Lung microvascular endothelial cell (primary cell): ENCODE measurements at regions not wholly inside any gene's neighbourhood (a gene's known extent, or its start where the extent isn't known, plus 50 kb on each side); places are given as distances from the start of the nearest gene placed in this dataset.

ENCODE experiments used
- DNase-seq, 2 donors: peaks; one replicate each; pipeline versions ENCODE4 v3.0.0 to v3.0.0-alpha.2; 2010; ENCODE audit warnings: low read depth in 2 of 2

DNA sequence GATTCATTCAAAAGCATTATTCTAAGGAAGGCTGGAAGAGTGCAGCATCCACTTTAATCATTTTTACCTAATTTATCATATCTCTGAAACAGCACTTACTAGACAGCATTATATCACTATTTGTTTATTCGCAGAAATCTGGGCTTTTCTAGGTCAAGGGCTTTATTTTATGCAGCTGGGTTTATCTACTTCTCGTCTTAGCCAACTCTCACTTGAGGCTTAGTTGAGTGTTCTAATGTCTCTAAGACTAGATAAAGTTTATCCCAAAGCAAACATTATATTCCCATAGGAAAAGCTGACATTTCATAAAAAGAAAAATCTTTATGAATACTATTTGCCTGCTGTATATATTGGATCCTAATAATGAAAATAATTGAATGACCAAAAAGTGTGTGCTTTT, 720.8 kb upstream of the FLRT2 start:
- no peak for DNase-seq

DNA sequence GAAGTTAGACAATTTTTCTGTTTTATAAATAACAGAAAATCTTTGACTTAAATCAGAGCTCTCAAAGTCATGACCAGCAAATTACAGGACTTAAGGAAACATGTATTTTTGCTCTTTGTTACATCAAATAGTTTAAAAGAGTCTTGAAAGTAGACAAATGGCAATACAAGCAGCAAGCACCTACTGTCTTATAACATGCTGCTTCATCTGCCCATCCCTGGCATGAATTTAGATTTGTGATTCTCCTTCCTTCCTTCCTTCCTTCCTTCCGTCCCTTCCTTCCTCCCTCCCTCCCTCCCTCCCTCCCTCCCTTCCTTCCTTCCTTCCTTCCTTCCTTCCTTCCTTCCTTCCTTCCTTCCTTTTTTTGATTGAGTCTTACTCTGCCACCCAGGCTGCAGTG, 715.6 kb upstream of the FLRT2 start:
- no peak for DNase-seq

DNA sequence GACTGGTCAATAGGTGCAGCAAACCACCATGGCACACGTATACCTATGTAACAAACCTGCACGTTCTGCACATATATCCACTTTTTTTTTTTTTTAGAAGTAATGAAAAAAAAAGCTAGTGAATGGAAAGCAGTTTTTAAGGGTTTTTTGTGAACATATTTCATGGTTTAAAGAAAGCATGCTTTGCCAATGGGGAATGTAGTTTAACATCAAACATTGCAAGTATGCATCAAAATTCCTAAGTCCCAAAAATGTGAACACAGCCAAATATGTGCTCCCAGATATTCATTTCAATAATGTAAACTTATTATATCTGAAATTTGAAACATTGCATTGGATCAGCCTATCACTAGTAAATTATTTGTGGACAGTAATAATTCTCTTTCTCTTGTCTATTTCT, 710.4 kb upstream of the FLRT2 start:
- no peak for DNase-seq

DNA sequence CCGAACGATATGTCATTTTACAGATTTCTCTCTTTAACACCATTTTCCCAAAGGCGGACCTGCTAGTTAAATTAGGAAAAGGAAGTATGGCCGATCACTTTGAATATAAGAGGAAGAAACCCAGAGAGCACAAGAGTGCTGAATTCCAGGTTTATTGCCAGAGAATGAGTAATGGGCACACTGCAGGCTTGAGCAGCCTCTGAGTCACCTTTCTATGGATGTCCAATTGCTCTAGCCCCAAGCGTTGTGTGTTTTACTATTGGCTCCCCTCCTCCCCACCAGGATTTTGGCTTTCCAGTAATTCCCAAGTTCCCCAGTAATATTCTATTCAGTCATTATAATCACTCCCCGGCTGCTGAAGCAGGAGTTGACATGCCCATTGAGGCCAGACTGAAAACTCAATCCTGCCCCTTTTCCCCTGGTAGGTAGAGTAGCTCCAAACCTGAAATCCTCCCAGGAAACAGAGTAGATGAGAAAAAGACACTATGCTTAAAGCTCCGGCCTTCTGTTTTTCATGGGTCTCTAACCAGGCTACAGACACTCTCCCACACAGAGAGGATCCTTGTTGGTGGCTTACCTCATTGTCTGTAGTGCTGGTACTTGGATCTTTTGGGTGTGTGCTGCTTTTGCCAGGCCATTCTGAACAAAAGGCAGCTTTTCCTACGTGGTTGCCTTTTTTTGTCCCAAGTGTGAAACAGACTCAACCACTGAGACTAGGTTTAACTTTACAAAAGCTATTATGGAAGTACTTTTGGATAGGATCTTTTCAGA, 704.3 kb upstream of the FLRT2 start:
- no peak for DNase-seq

DNA sequence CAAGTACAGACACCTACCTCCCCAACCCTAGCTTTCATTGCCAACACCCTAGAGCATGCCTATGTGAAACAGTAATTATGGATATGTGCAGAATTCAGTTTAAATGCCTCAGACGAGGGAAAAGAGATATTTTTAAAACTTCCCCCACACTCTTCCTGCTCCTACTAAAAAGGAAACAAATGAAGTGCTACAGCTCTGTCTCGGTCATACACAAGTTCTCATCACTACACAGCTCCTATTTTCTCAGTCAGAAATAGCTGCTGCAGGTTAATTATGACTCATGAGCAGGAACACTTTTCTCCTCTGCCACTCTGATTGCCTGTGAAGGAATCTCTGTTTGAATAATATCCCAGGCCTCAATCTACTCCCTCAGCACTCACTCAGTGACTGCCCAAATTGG, 703.6 kb upstream of the FLRT2 start:
- DNase-seq: no peak

DNA sequence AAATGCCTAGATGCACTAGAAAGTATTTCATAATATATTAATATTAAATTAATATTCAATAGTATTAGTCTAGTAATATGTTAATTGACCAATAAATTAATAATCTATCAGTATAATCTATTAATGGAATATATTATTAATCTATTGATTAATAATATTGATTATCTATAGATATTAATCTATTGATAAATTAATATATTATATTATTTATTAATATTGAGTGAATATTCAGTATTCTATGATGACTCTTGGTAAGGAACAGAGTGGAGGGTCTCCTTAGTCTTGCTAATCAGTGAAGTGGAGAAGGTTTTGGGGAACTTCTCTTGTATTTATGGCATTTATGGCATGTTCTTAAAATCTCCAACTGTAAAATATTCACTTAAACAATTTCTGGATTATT, 679.3 kb upstream of the FLRT2 start:
- DNase-seq: no peak

DNA sequence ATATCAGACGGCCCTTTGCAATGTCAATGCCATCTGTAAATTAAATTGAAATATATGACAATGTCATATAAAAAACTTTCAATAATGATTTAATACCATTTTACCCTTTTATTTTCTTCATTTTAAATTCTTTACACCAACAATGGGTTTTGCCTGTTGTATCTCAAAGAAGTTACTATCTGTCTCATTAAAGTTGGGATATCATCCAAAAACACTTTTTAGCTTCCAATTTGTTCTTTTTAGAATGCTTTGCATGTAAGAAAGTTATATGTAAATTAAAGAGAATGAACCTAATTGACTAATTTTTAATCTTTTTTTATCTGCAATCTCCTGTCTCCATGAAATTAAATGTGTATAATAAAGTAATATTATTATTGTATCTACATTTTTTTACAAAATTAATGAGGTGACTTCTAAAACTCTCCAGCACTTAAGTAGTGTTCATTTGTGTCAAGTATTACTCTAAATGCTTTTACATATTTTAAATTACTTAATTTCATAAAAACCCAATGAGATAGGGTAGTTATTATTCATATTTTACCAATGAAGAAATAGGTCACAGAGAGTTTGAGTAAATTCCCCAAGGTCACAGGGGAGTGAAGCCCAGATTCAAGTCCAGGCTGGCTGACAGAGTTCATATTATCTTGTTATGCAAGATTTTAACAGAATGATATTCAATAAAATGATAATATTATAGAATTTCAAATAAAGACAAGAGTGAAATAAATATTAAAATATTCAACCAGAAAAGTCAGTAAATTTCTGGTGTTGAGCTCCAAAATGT, 673.0 kb upstream of the FLRT2 start:
- no peak for DNase-seq

DNA sequence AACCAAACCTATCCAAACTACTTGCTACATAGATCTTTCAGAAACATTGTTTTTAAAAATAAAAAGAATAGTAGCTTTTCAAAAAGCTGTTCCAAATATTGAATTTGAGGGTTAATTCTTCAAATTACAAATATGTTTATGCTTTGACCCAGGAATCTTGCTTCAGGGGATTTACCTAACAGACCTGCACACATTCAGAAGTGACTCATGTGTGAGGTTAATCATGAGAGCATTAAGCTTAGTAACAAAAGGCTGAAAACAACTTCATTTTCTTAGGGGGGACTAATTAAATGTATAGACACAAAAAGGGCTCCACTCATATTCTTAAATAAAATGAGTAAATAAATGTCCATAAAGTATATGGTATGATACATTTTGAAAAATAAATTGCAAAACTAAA, 672.4 kb upstream of the FLRT2 start:
- DNase-seq: no peak

DNA sequence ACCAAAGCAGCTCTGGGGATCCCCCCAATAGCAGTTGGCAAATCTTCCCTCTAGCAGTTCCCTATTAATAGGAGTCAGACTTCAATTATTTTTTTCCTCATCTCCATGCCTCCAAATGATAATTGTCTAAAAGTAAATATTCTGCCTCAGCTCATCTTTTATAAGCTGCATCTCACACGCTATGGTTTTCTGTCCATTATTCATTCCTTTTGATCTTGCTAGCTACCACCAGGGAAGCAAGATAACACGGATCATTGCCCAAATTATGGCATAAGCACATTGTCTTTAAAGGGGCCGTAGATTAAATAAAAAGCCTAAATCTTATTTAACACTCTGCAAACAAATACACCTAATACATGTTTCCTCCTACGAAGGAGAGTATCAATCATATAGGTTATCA, 670.8 kb upstream of the FLRT2 start:
- no peak for DNase-seq

DNA sequence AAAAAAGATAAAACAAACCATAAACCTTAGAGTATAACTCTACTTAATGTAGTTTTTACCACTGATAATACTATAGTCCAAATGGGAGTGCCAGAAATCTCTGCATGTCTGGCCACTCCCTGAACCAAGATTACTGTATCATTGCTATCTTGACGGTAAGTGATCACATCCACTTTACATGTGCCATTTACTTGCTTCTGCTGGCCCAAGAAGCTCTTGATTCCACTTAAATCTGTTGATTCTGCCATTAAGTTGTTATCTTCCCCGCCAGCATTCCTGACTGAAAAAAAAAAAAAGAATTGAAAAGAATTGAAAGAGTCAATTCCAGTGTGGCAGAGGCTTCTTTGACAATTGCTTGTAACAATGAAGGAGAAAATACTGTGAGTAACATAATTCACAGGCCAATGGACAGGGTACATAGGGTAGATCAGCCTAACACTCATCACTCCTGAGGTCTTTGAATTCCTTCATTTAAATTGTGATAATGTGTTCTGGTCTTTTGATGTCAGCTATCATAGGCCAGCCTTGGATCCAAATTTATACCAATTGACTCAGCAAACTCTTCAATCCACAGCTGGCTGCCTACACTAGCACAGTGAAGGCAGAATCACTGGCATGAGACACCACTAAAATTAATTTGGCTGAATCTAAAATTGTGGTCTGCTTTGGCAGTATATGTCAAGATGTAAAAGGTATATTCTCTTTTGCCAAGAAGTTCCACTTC, 665.2 kb upstream of the FLRT2 start:
- DNase-seq: no peak

DNA sequence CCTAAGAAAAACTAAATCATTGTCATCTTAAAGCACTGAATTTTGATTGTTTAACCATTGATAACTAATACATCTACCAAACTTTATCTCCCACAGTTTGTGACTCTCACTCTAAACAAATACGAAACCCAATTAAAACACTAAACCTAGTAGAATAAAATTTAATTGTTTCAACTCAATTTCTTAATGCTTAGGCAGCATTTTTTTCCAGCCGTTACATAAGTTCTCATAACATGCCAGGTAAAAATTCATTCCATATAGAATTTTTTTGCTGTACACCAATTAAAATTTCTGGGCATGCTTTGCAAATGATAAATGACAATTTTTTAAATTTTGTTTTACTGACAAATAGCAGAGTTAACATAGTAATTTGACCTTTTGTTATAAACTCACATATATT, 658.2 kb upstream of the FLRT2 start:
- DNase-seq: no peak

DNA sequence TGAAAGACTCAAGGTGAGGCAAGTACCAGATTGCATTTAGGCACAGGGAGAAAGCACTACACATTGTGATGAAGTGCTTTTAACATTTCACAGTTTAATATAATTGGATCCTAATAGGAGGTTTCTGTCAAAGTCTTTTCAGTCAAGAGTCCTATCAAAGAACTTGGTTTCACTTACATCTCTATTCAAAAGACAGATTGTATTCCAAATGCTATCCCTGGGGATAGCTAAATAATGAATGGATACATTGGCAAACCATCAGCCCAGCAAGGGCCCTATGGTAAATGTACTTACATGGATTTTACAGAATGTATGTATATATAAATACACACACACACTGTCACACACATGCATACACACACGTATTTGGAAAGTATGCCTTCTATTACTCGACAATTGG, 655.5 kb upstream of the FLRT2 start:
- no peak for DNase-seq

DNA sequence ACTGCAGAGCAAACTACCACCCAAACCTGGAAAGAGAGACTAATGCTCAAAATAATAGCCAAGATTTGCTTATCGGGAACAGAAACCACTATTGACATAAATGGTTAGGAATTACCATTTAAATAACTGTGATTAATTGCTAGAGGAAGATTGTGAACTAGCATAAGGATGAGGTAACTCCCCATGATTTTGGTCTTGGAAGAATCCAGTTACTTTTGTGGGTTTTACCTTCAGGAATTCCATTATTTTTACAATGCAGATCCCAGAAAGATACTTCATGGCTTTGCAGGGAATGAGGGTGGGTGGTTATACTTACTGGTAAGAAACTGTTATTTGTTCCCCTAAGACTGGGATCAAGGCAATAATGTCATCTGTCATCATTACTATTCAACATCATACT, 652.9 kb upstream of the FLRT2 start:
- DNase-seq: no peak

DNA sequence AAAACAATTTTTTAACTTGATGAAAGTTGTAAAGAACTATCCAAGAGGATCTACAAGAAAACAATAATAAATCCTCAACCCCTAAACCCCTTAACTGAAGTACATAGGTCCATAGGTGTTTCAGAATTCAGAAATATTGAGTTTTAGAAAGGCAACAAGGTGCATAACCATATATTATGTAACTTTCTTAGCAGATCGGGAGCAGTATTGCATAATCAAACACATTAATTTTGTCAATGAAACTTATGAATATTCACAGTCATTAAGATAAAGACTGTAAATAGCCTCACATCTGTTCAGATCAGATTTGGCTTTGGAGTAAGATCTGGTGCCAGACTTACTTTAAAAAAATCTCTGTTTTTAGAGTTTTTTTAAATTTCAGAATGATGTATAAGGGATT, 647.1 kb upstream of the FLRT2 start:
- DNase-seq: no peak

DNA sequence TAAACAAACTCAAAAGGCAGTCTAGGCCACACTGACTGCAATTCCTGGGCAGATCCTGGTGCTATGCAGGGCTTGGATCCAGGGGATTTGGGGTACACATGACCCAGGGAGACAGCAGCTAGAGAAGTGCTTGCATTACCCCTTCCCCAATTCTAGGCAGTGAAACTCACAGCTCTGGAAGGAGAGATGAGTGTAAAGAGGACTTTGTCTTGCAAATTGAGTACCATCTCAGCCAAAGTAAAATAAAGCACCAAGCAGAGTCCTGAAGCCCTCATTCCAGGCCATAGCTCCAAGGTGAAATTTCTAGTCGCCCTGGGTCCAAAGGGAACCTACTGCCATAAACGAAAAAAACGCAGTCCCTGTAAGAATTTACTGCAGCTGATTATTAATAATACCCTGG, 644.9 kb upstream of the FLRT2 start:
- no peak for DNase-seq

DNA sequence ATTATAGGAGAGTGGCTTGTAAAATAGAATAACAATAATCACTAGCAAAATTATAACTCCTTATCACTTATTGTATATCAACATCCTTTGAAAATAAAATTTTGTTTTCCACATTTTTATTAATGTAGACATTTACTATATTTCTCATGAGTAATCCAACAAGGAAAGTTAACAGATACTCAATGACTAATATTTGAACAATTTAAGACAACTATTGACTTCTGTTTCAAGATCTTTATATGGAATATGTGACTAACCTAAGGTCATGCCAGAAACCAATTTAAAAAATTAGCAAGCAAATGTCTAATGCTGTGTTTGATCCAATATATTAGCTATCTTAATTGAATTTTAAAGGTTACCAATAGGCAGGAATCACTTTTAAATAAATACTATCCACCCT, 638.5 kb upstream of the FLRT2 start:
- no peak for DNase-seq

DNA sequence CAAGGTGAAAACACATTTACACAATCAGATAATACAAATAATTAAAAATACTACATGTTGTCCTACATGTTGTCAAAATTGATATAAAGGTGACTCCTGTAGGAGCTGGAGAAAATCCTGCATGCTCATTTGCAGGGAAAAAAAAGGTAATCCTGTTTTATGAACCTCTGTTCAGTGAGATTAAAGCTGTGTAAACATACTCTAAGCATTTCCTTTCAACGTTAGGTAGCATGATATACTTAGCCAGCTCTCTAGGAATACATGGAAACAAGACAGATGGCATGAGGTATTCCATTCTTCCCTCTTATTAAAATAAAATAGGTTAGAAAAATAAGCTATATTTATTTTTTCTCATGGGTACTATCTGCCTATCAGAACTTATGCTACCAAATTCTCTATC, 635.7 kb upstream of the FLRT2 start:
- no peak for DNase-seq

DNA sequence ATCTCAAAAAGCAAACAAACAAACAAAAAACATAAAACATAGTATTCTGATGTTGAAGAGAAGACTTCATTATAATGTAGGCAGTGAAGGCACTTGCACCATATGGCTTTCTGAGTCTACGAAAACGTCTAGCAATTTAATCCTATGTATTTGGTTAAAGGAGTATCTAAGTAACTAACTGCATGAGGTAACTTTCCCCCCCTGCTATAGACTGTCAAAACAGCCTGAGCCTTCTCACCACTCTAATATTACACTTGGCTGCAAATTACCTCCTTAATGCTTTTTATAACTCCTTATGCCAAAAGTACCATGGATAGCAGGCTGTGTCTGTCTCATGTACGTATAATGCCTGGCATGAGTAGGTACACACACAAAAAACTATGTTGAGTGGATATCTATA, 607.6 kb upstream of the FLRT2 start:
- DNase-seq: no peak

DNA sequence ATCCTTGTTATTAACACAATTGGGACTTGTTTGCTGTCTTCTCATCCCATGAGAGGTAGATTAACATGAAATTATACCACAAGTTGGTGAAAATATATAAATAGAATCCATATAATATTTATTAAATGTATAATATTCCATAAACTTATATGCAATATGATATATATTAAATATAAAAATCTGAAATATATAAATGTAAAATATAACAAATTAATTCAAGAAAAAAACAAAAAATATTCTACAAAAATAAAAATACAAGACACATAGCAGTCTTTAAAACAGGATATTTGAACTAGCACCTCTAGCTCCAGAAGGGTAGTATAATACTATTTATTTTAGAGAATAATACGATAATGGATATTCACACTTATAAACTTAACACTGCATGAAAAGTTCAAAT, 603.3 kb upstream of the FLRT2 start:
- no peak for DNase-seq

DNA sequence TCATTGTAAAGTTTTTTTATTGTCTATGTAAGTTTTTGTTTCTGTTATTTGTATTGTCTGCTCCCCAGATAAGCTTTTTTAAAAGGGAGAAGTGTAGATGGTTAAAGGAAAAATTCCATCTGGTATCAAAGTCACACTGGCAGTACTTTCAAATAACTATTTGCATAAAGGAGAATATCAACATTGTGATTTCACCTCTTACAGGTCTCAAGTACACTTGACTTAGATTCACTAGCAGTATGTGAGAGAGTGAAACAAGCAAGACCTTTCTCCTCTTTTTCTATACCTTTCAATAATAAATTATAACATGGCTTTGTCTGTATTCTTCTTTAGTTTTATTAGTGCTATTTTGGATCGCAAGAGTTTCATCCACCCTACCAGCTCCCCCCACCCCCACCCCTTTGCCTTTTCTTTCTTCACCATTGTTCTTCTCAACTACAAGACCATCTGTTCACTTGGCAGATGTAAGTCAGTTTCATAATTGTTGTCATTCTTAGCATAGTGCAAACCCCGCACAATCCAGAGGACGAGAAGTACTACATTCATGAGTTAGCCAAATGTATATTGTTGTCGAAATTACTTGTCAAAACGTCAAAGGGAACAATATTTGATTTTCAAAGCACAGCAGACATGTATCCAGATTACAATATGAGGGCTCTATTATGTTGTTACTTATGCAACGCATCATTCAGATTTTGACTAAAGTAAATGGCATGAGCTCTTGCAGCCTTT, 602.7 kb upstream of the FLRT2 start:
- no peak for DNase-seq

DNA sequence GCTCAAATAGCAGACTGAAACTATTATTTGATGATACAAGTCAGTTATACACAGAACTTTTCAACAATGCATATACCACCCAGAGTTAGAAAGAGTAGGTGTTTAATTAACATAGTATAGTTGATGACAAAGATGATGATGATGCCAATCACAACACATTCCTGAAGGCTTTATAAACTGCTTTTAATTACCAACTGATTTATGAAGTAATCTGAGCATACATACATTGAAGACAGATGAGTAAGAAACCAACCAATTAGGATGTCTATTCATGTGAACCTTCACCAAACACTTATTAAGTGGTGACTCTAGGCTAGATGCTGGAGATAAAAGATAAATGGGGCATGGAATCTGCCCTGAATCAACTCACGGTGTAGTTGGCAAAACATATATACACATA, 600.9 kb upstream of the FLRT2 start:
- DNase-seq: no peak

DNA sequence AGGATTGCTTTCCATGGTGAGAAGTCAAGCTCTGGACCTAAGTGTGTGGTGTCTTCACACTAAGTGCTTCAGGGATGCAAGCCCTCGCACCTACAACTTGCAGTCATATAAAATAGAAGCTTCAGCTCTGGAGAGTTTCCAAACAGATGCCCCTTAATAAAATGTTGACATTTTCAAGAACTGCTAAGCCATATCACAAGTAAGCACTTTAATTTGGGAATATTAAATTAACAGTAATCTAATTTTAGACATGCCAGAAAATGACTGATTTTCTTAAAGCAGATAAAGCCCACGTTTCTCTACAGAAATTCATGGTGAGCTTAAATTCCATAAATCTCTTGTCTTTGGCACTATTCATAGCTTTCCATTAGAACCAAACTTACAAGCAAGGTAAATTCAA, 600.1 kb upstream of the FLRT2 start:
- no peak for DNase-seq
